Motor neuron (in vitro differentiated cells): ENCODE measurements at regions not wholly inside any gene's neighbourhood (a gene's known extent, or its start where the extent isn't known, plus 50 kb on each side); places are given as distances from the start of the nearest gene placed in this dataset.
A peak's percentile ranks its signal among the peaks of the same experiment; 100 is the strongest.
"Not testable (repeated sequence)": the region's sequence is repeated elsewhere in the genome, so short reads cannot be mapped to it uniquely, and the experiment has no call there.

ENCODE experiments used
- ATAC-seq, 8 experiments: fragments of 200-7000 bp; cut with Tn5 transposase; replicated peaks in 6 of 8; 2 replicates each; pipeline ENCODE4 v1.8.0; 2021; ENCODE audit warnings: mild to moderate bottlenecking in 8 of 8, moderate library complexity in 8 of 8
- H3K27ac ChIP-seq, 2 donors: fragments of 250-450 bp; sonication (Bioruptor Pico); 2 replicates each; pipeline ENCODE4 v1.9.0; 2021; ENCODE audit warnings: antibody characterized with exemption in 2 of 2, mild to moderate bottlenecking in 2 of 2, moderate library complexity in 1 of 2
- H3K4me1 ChIP-seq, 2 donors: fragments of 250-450 bp; sonication (Bioruptor Pico); replicated peaks in 1 of 2; 2 replicates each; pipeline ENCODE4 v1.6.1; 2021; ENCODE audit warnings: antibody characterized with exemption in 2 of 2, mild to moderate bottlenecking in 2 of 2, moderate library complexity in 1 of 2
- H3K4me3 ChIP-seq, 5 donors: fragments of 250-450 bp; sonication (Bioruptor Pico); 2 replicates each; pipeline ENCODE4 v1.9.0; 2021; ENCODE audit warnings: antibody characterized with exemption in 5 of 5, mild to moderate bottlenecking in 5 of 5, moderate library complexity in 4 of 5
- WGBS, 10 experiments: fragments of 450-650 bp; shearing (Covaris generic); methylation state at CpG; one replicate each; pipeline ENCODE4 v1.0.0; 2022; 5-methylcytosine and 5-hydroxymethylcytosine counted together
- in situ Hi-C, 9 experiments: fragments of 400-800 bp; cut with MboI; loops; one replicate each; pipeline ENCODE4 v1.15.0; 2021; ENCODE audit warnings: low sequenced_read_pairs in 9 of 9, low pct_unique_long_range_greater_than_20kb in 2 of 9; ENCODE audit not compliant: unreplicated experiment in 9 of 9

- Histone ChIP-seq H3K4me3 (no peak overlapping the region), H3K4me1 (no peaks in the 10 kb centered on the region), H3K27ac (no peak overlapping the region)
- 0 to 100% (median 93%) methylated on average over 2 to 4 of the region's 4 CpGs; no CpG with 5 or more reads in 4 of the 10 experiments for WGBS, 10 experiments
- no peak for ATAC-seq
- in situ Hi-C loops = loop anchor here in 4 of 9 experiments (25.0 kb wide), 3 partner anchors 219 to 844 kb away; partner anchors contain the start of gene SLIT3 (in 1 of the 4)
Observed at GRCh38 chr5:169531631-169532030, 51.9 kb upstream of the SPDL1 start.

GRCh38 chr5:169527863-169528262 is 55.7 kb upstream of the SPDL1 start:
- H3K27ac ChIP-seq = no peak overlapping the region
- ATAC-seq = no peak

GRCh38 chr5:169527066-169527465 is 56.5 kb upstream of the SPDL1 start:
- WGBS, 10 experiments = 40 to 90% (median 61%) methylated on average over 1 to 2 of the region's 2 CpGs; no CpG with 5 or more reads in 4 of the 10 experiments
- no peaks in the 10 kb centered on the region for H3K4me1 ChIP-seq
- in situ Hi-C loops = loop anchor here in 4 of 9 experiments (25.0 kb wide), 3 partner anchors 215 to 840 kb away; partner anchors contain the start of gene SLIT3 (in 1 of the 4)
- no peak overlapping the region for H3K4me3 ChIP-seq
- no peak overlapping the region for H3K27ac ChIP-seq
- ATAC-seq = no peak

More at GRCh38 chr5:169527863-169528262, 55.7 kb upstream of the SPDL1 start:
- Histone ChIP-seq H3K4me1 (no peaks in the 10 kb centered on the region), H3K4me3 (no peak overlapping the region)
- in situ Hi-C loops = loop anchor here in 4 of 9 experiments (25.0 kb wide), 3 partner anchors 216 to 841 kb away; partner anchors contain the start of gene SLIT3 (in 1 of the 4)

GRCh38 chr5:169522851-169523250 is 60.7 kb upstream of the SPDL1 start:
- WGBS, 10 experiments = 80 to 100% (median 100%) methylated on average over 1 to 2 of the region's 3 CpGs; no CpG with 5 or more reads in 6 of the 10 experiments
- Histone ChIP-seq H3K4me3 (no peak overlapping the region), H3K27ac (no peak overlapping the region), H3K4me1 (no peaks in the 10 kb centered on the region)
- in situ Hi-C loops = no loop called here
- ATAC-seq = no peak

- ATAC-seq = no peak
- in situ Hi-C loops = no loop called here
- 32 to 92% (median 50%) methylated on average over 1 to 4 of the region's 7 CpGs; no CpG with 5 or more reads in 1 of the 10 experiments for WGBS, 10 experiments
Observed at GRCh38 chr5:169521366-169521983, 62.1 kb upstream of the SPDL1 start.

GRCh38 chr5:169519358-169519757 is 64.2 kb upstream of the SPDL1 start:
- Histone ChIP-seq H3K4me3 (no peak overlapping the region), H3K27ac (no peak overlapping the region), H3K4me1 (no peaks in the 10 kb centered on the region)
- no peak for ATAC-seq
- in situ Hi-C loops = no loop called here

More at GRCh38 chr5:169521366-169521983, 62.1 kb upstream of the SPDL1 start:
- Histone ChIP-seq H3K27ac (no peak overlapping the region), H3K4me1 (no peaks in the 10 kb centered on the region), H3K4me3 (no peak overlapping the region)

- in situ Hi-C loops, H3K4me1 ChIP-seq, ATAC-seq, H3K4me3 ChIP-seq, H3K27ac ChIP-seq: not testable (repeated sequence)
Observed at GRCh38 chr5:169518779-169519178, 64.8 kb upstream of the SPDL1 start.

GRCh38 chr5:169512385-169512784 is 71.2 kb upstream of the SPDL1 start:
- no peak for ATAC-seq
- in situ Hi-C loops = no loop called here
- Histone ChIP-seq H3K4me1 (no peaks in the 10 kb centered on the region), H3K4me3 (no peak overlapping the region), H3K27ac (no peak overlapping the region)
- 57 to 100% (median 85%) methylated on average over 1 to 3 of the region's 4 CpGs; no CpG with 5 or more reads in 4 of the 10 experiments for WGBS, 10 experiments

GRCh38 chr5:169511708-169512107 is 71.9 kb upstream of the SPDL1 start:
- ATAC-seq = no peak
- H3K27ac ChIP-seq = no peak overlapping the region
- 51 to 84% (median 64%) methylated on average over 1 to 3 of the region's 3 CpGs; no CpG with 5 or more reads in 1 of the 10 experiments for WGBS, 10 experiments
- no peak overlapping the region for H3K4me3 ChIP-seq
- in situ Hi-C loops = no loop called here
- no peaks in the 10 kb centered on the region for H3K4me1 ChIP-seq

GRCh38 chr5:169507051-169507450 is 76.5 kb upstream of the SPDL1 start:
- Histone ChIP-seq H3K27ac (no peak overlapping the region), H3K4me3 (no peak overlapping the region), H3K4me1 (no peaks in the 10 kb centered on the region)
- 0 to 75% (median 40%) methylated on average over 1 of the region's 1 CpG; no CpG with 5 or more reads in 5 of the 10 experiments for WGBS, 10 experiments
- no peak for ATAC-seq
- in situ Hi-C loops = no loop called here

GRCh38 chr5:169503886-169504285 is 79.7 kb upstream of the SPDL1 start:
- in situ Hi-C loops = no loop called here
- Histone ChIP-seq H3K27ac (no peak overlapping the region), H3K4me1 (no peaks in the 10 kb centered on the region), H3K4me3 (no peak overlapping the region)
- WGBS, 10 experiments = 29 to 83% (median 45%) methylated on average over 1 to 5 of the region's 5 CpGs; no CpG with 5 or more reads in 1 of the 10 experiments
- no peak for ATAC-seq

- H3K4me1 ChIP-seq = no peaks in the 10 kb centered on the region
- no peak for ATAC-seq
- no peak overlapping the region for H3K27ac ChIP-seq
- 19 to 73% (median 50%) methylated on average over 2 of the region's 2 CpGs; no CpG with 5 or more reads in 3 of the 10 experiments for WGBS, 10 experiments
- in situ Hi-C loops = no loop called here
- H3K4me3 ChIP-seq = no peak overlapping the region
Observed at GRCh38 chr5:169499990-169500505, 83.5 kb upstream of the SPDL1 start.

- peak in 1 of 8 experiments; percentile 51 for ATAC-seq
- in situ Hi-C loops = no loop called here
- H3K4me1 ChIP-seq = no peaks in the 10 kb centered on the region
- 0 to 100% (median 56%) methylated on average over 1 of the region's 1 CpG; no CpG with 5 or more reads in 3 of the 10 experiments for WGBS, 10 experiments
- H3K4me3 ChIP-seq = no peak overlapping the region
- no peak overlapping the region for H3K27ac ChIP-seq
Observed at GRCh38 chr5:169496878-169497277, 86.7 kb upstream of the SPDL1 start.
